ENCODE measurements at regions not wholly inside any gene's neighbourhood (a gene's known extent, or its start where the extent isn't known, plus 50 kb on each side); places are given as distances from the start of the nearest gene placed in this dataset.

DNA sequence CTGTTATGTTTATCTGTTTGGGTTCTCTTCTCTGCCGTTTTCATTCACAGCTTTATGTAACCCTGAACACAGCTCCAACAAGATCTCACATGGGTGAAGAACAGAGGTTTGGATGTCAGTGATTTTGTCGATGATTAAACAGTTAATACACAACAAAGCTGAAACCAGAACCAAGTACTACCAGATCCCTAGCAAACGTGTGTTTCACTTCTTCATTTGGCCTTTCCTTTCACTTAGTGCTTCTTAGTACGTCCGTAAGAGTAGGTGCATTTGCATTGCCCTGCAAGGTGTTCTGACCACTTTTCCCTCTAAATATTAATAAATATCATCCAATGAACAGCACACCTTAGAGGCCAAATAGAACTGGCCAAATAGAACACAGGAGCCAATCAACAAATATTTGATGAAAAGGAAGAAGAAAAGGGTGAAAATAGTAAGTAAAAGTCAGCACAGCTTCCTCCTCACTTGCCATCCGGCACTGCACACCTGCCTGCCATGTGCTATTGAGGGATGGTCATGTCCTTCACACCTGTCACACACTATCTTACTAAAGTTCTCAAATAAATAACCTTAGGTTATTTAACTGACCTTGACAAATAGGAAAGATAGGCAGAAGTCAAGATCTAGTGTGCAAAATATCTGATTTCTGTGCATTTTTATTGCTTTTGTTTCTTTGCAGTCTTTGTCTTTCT, 252.6 kb upstream of the ANKRD30A start:
- no peaks in the 10 kb centered on the region for H3K36me3 ChIP-seq (ENCODE audit: control insufficient read depth, low read depth, low read length)
- H3K9ac ChIP-seq (ENCODE audit: low read length) = no peak overlapping the region
- no peak overlapping the region for H3K27ac ChIP-seq (ENCODE audit: low read length)
- no peaks in the 10 kb centered on the region for H3K27me3 ChIP-seq (ENCODE audit: control insufficient read depth, insufficient read depth, low read length)
- no peaks in the 10 kb centered on the region for H3K9me3 ChIP-seq (ENCODE audit: control insufficient read depth, low read depth, low read length)
- H3K4me3 ChIP-seq (ENCODE audit: low read length) = no peak overlapping the region
- no peaks in the 10 kb centered on the region for H3K4me1 ChIP-seq (ENCODE audit: control insufficient read depth, low read depth, low read length)

DNA sequence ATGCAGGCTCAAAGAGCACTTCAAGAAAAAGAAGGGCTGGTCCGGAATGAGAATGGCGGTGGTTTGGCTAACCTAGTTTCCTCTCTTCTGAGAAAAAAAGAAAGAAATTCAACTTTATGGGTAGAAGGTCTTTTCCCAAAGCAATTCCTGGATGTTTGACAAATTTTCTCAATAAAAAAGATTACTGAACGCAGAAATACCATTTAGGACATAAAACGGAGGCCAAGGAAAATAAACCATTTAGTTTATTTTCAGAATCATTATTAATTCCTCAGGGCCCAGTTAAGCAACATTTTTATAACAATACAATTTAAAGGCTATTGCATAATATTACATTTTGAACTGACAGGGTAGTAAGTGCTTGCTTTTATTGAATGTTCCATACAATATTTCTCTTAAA, 284.6 kb upstream of the ANKRD30A start:
- no peak overlapping the region for H3K9ac ChIP-seq (ENCODE audit: low read length)
- H3K9me3 ChIP-seq (ENCODE audit: control insufficient read depth, low read depth, low read length) = no peaks in the 10 kb centered on the region
- no peaks in the 10 kb centered on the region for H3K27me3 ChIP-seq (ENCODE audit: control insufficient read depth, insufficient read depth, low read length)
- no peaks in the 10 kb centered on the region for H3K4me1 ChIP-seq (ENCODE audit: control insufficient read depth, low read depth, low read length)
- no peak overlapping the region for H3K27ac ChIP-seq (ENCODE audit: low read length)
- H3K36me3 ChIP-seq (ENCODE audit: control insufficient read depth, low read depth, low read length) = no peaks in the 10 kb centered on the region
- no peak overlapping the region for H3K4me3 ChIP-seq (ENCODE audit: low read length)

DNA sequence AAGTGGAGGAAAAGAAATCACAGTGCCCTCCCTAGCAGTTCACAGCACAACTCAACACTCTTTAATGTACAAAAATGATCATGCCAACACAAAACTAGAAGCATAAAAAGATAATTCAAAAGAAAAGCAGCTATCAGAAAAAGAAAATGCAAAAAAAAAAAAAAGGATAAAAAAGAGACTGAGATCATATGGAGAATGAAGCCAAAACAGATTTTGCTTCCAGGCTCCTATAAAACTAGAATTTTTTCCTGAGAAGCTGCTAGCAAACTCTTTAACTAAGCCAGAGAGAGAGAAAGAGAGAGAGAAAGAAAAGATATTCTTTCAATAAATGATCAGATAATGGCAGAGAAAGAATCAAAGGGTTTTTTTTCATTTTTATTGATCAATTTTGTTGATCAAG, 288.0 kb upstream of the ANKRD30A start:
- no peaks in the 10 kb centered on the region for H3K36me3 ChIP-seq (ENCODE audit: control insufficient read depth, low read depth, low read length)
- H3K27ac ChIP-seq (ENCODE audit: low read length) = no peak overlapping the region
- no peaks in the 10 kb centered on the region for H3K9me3 ChIP-seq (ENCODE audit: control insufficient read depth, low read depth, low read length)
- no peak overlapping the region for H3K9ac ChIP-seq (ENCODE audit: low read length)
- H3K4me1 ChIP-seq (ENCODE audit: control insufficient read depth, low read depth, low read length) = no peaks in the 10 kb centered on the region
- no peaks in the 10 kb centered on the region for H3K27me3 ChIP-seq (ENCODE audit: control insufficient read depth, insufficient read depth, low read length)
- H3K4me3 ChIP-seq (ENCODE audit: low read length) = no peak overlapping the region

DNA sequence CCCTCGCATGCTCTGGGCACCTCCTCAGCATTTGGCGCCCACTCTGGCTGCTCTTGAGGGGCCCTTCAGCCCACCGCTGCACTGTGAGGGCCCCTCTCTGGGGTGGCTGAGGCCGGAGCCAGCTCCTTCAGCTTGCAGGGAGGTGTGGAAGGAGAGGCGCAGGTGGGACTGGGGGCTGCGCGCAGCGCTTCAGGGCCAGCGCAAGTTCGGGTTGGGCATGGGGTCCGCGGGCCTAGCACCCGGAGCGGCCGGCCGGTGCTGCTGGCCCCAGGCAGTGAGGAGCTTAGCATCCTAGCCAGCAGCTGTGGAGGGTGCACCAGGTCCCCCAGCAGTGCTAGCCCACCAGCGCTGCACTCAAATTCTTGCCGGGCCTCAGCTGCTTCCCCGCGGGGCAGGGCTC, 305.6 kb upstream of the ANKRD30A start:
- Histone ChIP-seq H3K27ac (ENCODE audit: low read length) (no peak overlapping the region), H3K4me1 (ENCODE audit: control insufficient read depth, low read depth, low read length) (no peaks in the 10 kb centered on the region), H3K36me3 (ENCODE audit: control insufficient read depth, low read depth, low read length) (no peaks in the 10 kb centered on the region), H3K27me3 (ENCODE audit: control insufficient read depth, insufficient read depth, low read length) (no peaks in the 10 kb centered on the region), H3K9me3 (ENCODE audit: control insufficient read depth, low read depth, low read length) (no peaks in the 10 kb centered on the region), H3K9ac (ENCODE audit: low read length) (no peak overlapping the region), H3K4me3 (ENCODE audit: low read length) (no peak overlapping the region)

DNA sequence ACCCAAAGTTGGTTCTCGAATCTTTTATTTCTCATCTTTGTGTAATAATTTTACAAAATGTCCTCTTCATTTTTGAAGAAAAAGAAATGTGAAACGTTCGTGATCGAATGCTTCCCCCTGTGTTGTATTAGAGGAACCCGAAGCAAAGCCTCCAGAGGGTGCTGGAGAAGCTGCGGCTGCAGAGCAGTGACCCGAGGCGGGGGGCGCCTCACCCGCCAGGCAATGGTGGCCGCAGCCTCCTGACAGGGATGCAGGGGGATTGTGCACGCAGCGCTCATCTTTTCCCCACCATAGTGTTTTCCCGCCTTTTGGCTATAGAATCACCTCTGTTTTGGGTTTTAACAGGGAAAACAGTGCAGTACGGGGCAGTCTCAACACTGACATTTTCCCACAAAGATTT, 307.5 kb upstream of the ANKRD30A start:
- H3K4me1 ChIP-seq (ENCODE audit: control insufficient read depth, low read depth, low read length) = no peaks in the 10 kb centered on the region
- no peaks in the 10 kb centered on the region for H3K27me3 ChIP-seq (ENCODE audit: control insufficient read depth, insufficient read depth, low read length)
- no peak overlapping the region for H3K9ac ChIP-seq (ENCODE audit: low read length)
- no peaks in the 10 kb centered on the region for H3K36me3 ChIP-seq (ENCODE audit: control insufficient read depth, low read depth, low read length)
- no peak overlapping the region for H3K4me3 ChIP-seq (ENCODE audit: low read length)
- no peaks in the 10 kb centered on the region for H3K9me3 ChIP-seq (ENCODE audit: control insufficient read depth, low read depth, low read length)
- no peak overlapping the region for H3K27ac ChIP-seq (ENCODE audit: low read length)

DNA sequence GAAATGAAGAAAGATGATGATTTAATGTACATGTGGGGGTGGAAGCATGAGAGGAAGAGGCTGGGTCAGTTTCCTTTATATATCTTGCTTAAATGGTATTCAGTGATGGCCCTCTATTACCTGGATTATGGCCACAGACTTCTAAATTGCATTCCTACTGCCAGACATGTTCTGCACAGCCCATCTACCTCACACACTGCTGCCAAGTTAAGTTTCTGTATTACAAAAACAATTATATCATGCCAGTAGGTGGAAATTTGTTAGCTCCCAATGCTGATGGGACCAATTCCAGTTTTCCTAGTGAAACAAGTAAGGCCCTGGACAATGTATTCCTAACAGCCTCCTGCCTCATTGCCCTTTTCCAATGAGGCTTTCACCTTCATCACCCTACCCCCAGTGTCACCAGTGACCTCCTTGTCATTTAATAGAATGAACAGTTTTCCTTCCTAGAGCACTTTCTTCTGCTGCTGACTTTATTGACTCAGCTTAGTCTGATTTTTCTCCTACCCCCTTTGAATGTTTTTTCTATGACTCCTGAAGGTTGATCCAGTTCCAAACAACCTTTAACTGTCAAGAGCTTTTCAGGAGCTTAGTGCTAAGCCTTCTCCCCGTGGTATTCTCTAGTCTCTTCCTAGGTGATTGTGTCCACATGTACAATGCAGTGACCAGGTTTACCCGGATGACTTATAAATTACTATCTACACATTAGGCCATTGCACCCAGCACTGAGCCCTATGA, 316.6 kb upstream of the ANKRD30A start:
- H3K36me3 ChIP-seq (ENCODE audit: control insufficient read depth, low read depth, low read length) = no peaks in the 10 kb centered on the region
- H3K27me3 ChIP-seq (ENCODE audit: control insufficient read depth, insufficient read depth, low read length) = no peaks in the 10 kb centered on the region
- H3K9ac ChIP-seq (ENCODE audit: low read length) = no peak overlapping the region
- H3K27ac ChIP-seq (ENCODE audit: low read length) = no peak overlapping the region
- no peak overlapping the region for H3K4me3 ChIP-seq (ENCODE audit: low read length)
- no peaks in the 10 kb centered on the region for H3K9me3 ChIP-seq (ENCODE audit: control insufficient read depth, low read depth, low read length)
- no peaks in the 10 kb centered on the region for H3K4me1 ChIP-seq (ENCODE audit: control insufficient read depth, low read depth, low read length)

DNA sequence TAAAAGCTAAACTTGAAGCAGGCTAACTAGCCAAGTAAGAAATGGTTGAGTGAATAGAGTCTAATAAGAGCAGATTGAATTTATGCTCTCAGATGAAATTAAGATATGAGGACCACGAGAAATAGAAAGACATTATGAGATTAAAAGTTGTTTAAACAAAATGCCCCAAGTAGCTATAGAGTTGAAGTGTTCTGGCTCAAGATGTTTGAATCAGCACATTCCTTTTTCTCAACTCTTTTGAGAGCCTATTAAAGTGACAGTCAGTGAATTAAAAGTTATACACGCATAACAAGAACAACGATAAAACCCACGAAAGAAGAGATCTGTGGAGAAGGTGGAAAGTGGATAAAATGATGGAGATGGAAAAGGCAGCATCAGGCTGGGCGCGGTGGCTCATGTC, 322.2 kb upstream of the ANKRD30A start:
- no peak overlapping the region for H3K27ac ChIP-seq (ENCODE audit: low read length)
- H3K27me3 ChIP-seq (ENCODE audit: control insufficient read depth, insufficient read depth, low read length) = no peaks in the 10 kb centered on the region
- H3K9ac ChIP-seq (ENCODE audit: low read length) = no peak overlapping the region
- no peaks in the 10 kb centered on the region for H3K36me3 ChIP-seq (ENCODE audit: control insufficient read depth, low read depth, low read length)
- no peak overlapping the region for H3K4me3 ChIP-seq (ENCODE audit: low read length)
- H3K9me3 ChIP-seq (ENCODE audit: control insufficient read depth, low read depth, low read length) = no peaks in the 10 kb centered on the region
- no peaks in the 10 kb centered on the region for H3K4me1 ChIP-seq (ENCODE audit: control insufficient read depth, low read depth, low read length)

DNA sequence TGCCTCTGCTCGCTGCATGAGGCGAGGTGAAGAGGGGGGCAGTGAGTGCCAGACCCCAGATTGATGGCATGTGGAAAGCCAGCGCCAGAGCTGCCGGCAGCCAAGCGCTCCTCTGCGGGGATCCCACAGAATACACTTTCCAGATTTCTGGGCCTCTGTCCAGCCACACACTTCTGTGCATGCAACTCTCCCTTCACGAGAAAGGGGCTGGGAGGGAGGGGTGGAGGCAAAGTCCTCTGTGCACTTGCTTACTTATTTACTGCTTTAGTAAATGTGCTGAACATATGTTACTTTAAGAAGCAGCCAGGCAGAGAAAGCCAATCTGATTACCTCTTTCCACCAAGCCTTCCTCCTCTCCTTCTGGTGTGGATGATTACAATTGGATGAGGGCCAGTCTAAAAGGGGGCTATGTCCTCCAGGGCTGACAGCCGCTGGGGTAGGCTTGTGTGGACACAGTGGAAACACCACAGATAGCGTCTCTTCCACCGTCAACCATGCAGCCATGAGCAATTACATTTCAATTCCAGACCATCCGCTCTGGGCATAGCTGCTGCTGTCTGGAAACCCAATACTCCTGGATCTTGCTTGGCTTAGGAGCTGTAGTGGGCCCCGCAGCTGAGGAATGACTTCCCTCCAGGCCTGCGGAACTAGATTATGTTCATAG, 322.8 kb upstream of the ANKRD30A start:
- Histone ChIP-seq H3K4me1 (ENCODE audit: control insufficient read depth, low read depth, low read length) (no peaks in the 10 kb centered on the region), H3K27ac (ENCODE audit: low read length) (no peak overlapping the region), H3K36me3 (ENCODE audit: control insufficient read depth, low read depth, low read length) (no peaks in the 10 kb centered on the region), H3K4me3 (ENCODE audit: low read length) (no peak overlapping the region), H3K27me3 (ENCODE audit: control insufficient read depth, insufficient read depth, low read length) (no peaks in the 10 kb centered on the region), H3K9me3 (ENCODE audit: control insufficient read depth, low read depth, low read length) (no peaks in the 10 kb centered on the region), H3K9ac (ENCODE audit: low read length) (no peak overlapping the region)

DNA sequence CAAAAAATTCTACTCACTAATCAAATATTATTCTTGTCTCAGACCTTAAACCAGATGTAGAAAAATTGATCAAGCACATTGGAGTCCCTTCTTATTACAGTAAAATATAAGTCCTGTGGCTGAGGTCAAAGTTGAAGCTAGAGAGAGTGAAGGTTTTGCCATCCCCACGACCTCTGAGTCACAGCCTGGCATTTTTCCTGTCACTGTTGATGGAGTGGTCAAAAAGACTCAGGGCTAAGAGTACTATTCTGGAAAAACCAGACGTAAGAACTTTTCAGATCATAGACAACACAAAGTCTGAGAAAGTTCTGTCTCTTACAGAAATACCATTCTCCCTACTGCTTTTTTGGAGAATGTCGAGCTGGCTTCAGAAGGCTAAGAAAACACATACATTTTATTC, 323.7 kb upstream of the ANKRD30A start:
- no peaks in the 10 kb centered on the region for H3K27me3 ChIP-seq (ENCODE audit: control insufficient read depth, insufficient read depth, low read length)
- H3K4me3 ChIP-seq (ENCODE audit: low read length) = no peak overlapping the region
- no peak overlapping the region for H3K27ac ChIP-seq (ENCODE audit: low read length)
- H3K9me3 ChIP-seq (ENCODE audit: control insufficient read depth, low read depth, low read length) = no peaks in the 10 kb centered on the region
- H3K4me1 ChIP-seq (ENCODE audit: control insufficient read depth, low read depth, low read length) = no peaks in the 10 kb centered on the region
- no peak overlapping the region for H3K9ac ChIP-seq (ENCODE audit: low read length)
- H3K36me3 ChIP-seq (ENCODE audit: control insufficient read depth, low read depth, low read length) = no peaks in the 10 kb centered on the region

DNA sequence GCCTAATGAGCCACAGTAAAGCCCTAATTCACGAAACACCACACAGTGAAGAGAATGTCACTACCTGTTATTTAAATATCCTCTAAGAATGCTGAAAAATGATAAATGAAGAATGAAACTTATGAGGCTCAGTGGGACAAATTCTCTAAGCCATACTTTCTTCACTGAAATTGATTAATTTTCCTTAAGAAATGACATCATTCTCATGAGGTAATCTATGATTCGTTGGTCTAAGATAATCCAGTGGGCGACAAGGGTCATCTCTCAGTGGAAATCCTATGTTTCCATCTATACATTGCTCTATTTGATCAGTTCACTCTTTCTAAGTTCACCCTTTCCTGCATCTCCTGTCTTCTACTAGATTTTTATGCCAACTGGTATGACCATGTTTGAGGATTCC, 330.4 kb upstream of the ANKRD30A start:
- Histone ChIP-seq H3K9ac (ENCODE audit: low read length) (no peak overlapping the region), H3K4me1 (ENCODE audit: control insufficient read depth, low read depth, low read length) (no peaks in the 10 kb centered on the region), H3K9me3 (ENCODE audit: control insufficient read depth, low read depth, low read length) (no peaks in the 10 kb centered on the region), H3K36me3 (ENCODE audit: control insufficient read depth, low read depth, low read length) (no peaks in the 10 kb centered on the region), H3K27me3 (ENCODE audit: control insufficient read depth, insufficient read depth, low read length) (no peaks in the 10 kb centered on the region), H3K27ac (ENCODE audit: low read length) (no peak overlapping the region), H3K4me3 (ENCODE audit: low read length) (no peak overlapping the region)

DNA sequence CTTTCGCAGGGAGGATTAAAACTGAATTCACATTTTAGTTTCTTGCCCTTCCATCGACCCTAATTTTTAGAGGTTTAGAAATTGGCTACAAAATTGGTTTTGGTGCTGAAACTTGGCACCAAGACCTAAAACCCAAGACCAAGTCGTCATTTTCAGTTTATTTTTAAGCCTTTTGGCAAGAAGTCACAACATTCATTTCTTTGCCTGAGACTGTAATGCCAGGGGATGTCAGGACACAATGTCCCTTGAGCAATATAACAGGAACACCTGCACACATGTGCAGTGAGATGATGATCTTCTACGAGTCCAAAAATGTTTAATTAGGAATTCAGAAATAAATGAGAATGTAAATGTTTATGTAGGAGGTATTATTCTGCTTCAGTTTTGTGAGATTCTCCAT, 335.4 kb upstream of the ANKRD30A start:
- no peaks in the 10 kb centered on the region for H3K36me3 ChIP-seq (ENCODE audit: control insufficient read depth, low read depth, low read length)
- H3K27ac ChIP-seq (ENCODE audit: low read length) = no peak overlapping the region
- H3K27me3 ChIP-seq (ENCODE audit: control insufficient read depth, insufficient read depth, low read length) = no peaks in the 10 kb centered on the region
- no peaks in the 10 kb centered on the region for H3K4me1 ChIP-seq (ENCODE audit: control insufficient read depth, low read depth, low read length)
- no peak overlapping the region for H3K4me3 ChIP-seq (ENCODE audit: low read length)
- H3K9ac ChIP-seq (ENCODE audit: low read length) = no peak overlapping the region
- no peaks in the 10 kb centered on the region for H3K9me3 ChIP-seq (ENCODE audit: control insufficient read depth, low read depth, low read length)

DNA sequence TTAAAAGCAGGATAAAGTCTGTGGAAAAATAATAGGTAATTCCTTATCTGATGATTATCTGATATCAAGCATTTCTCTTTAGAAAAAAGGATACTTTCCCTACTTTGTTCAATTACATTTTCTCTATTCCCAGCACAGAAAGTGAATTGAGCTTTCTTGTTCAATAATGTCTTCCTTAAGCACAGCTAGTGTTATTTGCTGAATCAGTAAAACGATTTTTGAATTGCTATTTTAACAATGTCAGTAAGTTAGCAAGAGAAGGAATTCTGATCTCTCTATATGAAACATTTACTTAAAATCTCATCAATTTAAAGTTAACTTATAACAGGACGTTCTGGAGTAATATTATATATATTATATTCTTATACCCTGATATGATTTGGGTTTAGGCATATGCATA, 337.2 kb upstream of the ANKRD30A start:
- Histone ChIP-seq H3K9me3 (ENCODE audit: control insufficient read depth, low read depth, low read length) (no peaks in the 10 kb centered on the region), H3K27me3 (ENCODE audit: control insufficient read depth, insufficient read depth, low read length) (no peaks in the 10 kb centered on the region), H3K36me3 (ENCODE audit: control insufficient read depth, low read depth, low read length) (no peaks in the 10 kb centered on the region), H3K9ac (ENCODE audit: low read length) (no peak overlapping the region), H3K4me3 (ENCODE audit: low read length) (no peak overlapping the region), H3K27ac (ENCODE audit: low read length) (no peak overlapping the region), H3K4me1 (ENCODE audit: control insufficient read depth, low read depth, low read length) (no peaks in the 10 kb centered on the region)
